Fibroblast of peridontal ligament (primary cell): ENCODE measurements at regions not wholly inside any gene's neighbourhood (a gene's known extent, or its start where the extent isn't known, plus 50 kb on each side); places are given as distances from the start of the nearest gene placed in this dataset.
"Not testable (repeated sequence)": the region's sequence is repeated elsewhere in the genome, so short reads cannot be mapped to it uniquely, and the experiment has no call there.

Experiments used
- DNase-seq: peaks from one replicate; pipeline ENCODE4 v3.0.0-alpha.2; 2010; ENCODE audit errors: extremely low read depth

- DNase-seq = no peak
These were observed 291.8 kb upstream of the ERCC4 start for GRCh38 chr16:13628156-13628555.

DNA sequence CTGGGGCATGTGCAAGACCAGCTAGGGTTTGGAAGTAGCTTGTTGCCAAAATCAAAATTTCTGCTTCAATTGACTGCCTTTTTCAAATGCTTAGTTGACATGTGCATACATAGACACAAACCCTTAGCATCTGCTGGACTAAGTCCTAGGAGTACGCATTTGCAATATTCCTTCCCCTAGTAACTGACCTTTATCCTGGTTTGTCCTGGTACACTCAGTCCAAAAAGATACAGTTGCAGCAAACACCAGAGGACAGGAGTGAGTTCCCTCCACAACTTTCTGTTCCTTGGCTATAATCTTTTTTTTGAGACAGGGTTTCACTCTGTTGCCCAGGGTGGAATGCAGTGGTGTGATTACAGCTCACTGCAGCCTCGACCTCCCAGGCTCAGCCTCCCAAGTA, 290.2 kb upstream of the ERCC4 start:
- no peak for DNase-seq

- DNase-seq = no peak
These were observed 289.6 kb upstream of the ERCC4 start for GRCh38 chr16:13630374-13630773.

- no peak for DNase-seq
These were observed 288.7 kb upstream of the ERCC4 start for GRCh38 chr16:13631213-13631767.

- no peak for DNase-seq
These were observed 288.0 kb upstream of the ERCC4 start for GRCh38 chr16:13631916-13632315.

GRCh38 chr16:13632504-13632903, 287.4 kb upstream of the ERCC4 start:
- not testable (repeated sequence) for DNase-seq

DNA sequence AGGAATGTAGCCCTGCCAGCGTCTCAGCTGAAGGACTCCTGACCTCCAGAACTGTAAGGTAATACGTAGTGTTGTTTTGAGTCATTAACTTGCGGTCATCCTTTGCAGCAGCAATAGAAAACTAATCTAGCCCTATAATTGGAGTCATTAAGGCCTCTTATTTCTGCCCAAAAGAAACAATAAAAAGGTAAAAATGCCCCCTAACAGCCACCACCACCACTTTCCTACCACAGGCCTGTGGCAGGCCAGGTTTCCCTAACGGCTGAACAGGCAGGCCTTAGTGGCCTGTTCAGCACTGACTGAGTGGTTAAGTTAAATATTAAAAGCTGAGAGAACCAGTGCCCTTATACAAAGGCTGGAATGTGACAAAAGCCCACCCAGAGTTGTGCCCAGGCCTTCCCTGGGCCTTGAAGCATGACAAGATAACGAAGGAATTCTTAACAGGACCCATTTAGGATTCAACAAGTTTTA, 286.5 kb upstream of the ERCC4 start:
- no peak for DNase-seq

DNA sequence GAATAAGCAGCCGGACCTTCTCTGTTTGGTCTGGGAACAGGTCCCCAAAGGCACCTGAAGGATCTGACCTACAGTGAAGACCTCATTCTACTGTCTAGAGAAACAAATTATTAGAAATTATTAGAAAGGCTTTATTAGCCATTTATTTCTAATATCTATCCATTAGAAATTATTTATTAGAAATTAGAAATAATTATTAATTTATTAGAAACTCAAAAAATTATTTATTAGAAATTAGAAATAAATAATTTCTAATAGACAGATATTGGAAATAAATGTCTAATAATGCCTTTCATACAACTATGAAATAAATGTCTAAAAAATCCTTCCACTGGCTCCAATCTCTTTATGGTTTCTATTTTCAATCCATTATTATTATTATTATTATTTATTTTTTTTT, 285.7 kb upstream of the ERCC4 start:
- DNase-seq = no peak

DNA sequence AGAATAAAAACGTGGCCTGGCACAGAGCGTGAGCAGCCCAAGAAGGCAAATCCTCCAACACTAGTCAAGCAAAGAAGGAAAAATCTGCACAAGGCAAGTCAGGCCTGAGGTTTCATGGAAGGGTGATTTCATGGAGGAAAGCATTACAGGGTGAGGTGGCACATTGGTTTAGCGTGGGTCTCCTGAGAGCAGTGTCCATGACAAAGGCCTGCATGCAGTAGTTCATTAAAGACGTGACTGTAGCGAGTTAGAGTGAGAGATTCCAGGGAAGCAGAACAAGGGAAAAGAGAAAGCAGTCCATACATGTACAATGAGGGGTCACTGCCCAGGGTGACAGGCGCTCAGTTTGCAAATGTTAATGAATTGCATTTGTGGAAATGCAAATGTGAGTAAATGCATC, 285.0 kb upstream of the ERCC4 start:
- DNase-seq = no peak

DNA sequence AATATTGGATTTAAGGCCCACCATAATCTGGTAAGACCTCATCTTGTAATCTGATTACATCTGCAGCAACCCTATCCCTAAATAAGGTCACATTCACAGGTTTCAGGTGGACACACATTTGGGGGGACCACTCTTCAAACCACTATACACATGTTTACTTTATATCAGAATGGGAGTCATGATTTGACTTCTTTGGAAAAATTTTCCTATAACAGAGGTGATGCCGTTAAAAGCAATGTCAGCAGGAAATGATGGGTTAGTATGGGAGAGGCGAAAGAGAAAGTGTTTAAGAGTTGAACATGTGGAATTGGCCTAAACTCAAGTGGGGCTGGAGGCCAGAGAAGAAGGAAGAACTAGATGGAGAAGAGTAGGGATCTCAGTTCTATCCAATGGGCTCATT, 281.7 kb upstream of the ERCC4 start:
- no peak for DNase-seq

DNA sequence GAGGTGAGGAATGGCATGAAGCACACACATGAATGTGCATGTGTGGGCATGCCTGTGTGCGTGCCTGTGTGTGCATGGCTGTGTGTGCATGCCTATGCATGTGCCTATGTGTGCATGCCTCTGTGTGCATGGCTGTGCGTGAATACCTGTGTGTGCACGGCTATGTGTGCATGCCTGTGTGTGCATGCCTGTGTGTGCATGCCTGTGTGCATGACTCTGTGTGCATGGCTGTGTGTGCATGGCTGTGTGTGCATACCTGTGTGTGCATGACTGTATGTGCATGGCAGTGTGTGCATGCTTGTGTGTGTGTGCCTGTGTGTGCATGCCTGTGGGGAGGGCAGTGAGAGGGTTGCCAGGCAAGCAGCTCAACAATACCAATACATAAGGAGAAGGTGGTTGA, 276.5 kb upstream of the ERCC4 start:
- DNase-seq = no peak

DNA sequence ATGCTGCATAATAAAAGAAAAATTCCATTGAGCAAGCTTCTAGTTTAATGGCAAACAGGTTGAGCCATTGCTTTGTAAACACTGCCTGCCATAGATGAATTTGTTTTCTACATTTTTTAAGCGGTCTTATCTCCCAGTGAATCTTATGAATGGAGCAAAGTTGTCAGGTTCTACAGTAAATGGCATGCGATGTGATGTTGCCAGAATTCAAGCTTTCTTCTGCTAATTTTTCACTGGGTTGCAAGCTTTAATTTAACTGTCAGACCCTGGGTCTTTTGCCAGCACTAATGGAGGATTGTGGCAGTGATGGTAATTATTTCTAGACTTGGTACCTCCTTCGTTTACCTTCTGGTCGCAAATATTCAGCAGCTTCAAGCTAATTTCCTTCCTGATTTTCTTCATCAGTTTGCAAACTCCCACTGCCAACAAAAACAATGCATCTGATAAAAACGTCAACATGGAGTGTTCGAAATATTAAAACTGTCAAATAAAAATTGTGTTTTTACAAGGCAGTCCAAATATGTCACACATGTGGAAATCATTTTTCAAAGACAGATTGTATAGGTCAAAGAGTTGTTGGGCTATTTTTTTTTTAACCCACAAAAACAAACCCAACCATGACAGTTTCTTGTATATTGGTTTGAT, 274.2 kb upstream of the ERCC4 start:
- DNase-seq = no peak

DNA sequence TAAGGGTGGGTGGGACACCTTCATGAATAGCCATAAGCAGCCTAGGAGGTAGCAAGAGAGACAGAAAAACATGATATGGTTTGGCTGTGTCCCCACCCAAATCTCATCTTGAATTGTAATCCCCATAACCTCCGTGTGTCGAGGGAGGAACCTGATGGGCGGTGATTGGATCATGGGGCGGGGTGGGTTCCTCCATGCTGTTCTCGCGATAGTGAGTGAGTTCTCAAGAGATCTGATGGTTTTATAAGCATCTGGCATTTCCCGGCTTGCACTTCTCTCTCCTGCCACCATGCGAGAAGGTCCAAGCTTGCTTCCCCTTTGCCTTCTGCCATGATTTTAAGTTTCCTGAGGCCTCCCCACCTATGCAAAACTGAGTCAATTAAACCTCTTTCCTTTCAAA, 259.1 kb upstream of the ERCC4 start:
- DNase-seq = no peak

- no peak for DNase-seq
These were observed 254.1 kb upstream of the ERCC4 start for GRCh38 chr16:13665876-13666275.

DNA sequence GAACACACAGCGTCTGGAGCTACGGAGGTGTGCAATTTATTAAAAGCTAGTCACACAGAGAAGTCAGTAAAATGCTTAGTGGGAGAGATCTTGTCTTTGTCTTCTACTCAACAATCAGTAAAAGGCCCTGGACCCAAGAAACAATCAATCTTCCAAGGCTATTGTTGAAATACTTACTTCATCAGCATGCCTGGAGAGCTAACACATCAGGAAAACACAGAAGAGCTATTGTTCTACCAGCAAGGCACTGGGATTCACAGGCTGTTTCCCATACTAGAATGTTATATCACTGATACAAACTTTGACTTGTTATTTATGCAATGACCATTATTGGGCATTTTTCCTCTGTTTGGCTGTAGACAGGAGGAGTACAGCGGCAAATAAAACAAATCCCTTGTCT, 247.8 kb upstream of the ERCC4 start:
- DNase-seq = no peak

DNA sequence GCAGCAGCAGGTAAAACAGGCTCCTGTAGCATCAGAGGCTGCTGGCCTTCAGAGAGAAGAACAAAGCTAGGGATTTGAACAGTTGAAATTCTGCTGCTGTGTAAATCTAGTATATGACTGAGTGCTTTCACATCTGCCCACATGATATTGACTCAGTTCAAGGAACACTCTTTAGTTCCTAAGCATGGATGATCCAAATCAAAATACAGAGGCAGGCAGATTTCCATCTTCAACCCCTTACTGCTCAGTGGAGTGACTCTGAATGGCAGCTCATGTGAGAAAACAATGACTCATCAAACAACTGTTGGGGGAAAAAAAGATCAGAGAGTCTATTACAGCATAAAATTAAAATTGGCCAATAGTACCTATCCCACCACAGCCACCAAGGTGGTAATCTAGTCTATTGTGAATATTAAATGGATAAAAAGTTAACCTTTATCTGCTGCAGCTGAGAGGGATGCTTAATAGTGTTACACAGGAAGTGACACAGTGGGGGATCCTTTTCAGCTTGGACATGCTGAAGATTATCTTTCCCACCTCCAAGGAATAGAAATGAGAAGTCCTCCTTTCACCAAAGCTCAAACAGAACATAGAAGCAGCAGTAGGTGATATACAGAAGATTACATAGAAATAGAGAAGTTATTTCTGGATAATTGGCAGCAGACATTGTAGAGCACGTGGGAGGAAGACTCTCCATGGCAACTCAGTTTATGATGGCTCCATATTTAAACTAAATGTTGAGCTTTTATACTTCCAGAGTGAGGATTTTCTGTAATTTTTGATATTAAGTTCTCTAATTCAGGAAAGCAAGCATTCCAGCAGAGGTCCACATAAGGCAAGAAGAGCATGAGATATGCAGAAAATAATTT, 239.7 kb upstream of the ERCC4 start:
- no peak for DNase-seq

DNA sequence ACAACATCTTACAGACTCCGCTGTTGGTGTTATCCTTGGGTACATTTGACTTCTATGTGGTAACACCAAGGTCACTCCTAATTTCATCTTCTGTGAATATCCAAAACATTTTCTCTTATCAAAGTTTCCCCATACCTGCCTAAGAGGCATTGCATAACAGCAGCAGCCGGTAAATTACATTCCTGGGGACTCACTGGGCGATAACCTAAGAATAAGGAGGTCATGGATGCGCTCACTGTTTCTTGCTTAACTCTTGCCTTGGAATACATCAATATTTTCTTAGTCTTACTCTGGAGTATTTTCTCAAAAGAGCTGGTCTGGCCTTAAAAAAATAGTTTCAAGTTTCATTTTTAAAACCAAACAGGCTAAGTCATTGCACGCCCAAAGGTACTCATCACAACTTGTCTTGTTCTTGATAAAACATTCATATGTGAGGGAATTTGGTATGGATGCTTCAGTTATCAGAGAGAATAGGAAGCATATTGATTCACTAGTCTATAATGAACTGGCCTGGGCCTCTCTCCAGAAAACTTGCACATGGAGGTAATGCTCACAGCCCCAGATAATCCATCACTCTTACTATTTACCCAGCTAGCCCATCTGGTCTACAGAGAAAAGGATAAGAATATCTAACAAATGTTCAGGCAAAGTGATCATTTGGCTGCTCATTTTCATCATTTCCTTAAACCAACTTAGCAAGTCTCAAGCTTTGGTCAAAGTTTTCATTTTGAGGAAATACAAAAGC, 235.0 kb upstream of the ERCC4 start:
- DNase-seq = no peak

DNA sequence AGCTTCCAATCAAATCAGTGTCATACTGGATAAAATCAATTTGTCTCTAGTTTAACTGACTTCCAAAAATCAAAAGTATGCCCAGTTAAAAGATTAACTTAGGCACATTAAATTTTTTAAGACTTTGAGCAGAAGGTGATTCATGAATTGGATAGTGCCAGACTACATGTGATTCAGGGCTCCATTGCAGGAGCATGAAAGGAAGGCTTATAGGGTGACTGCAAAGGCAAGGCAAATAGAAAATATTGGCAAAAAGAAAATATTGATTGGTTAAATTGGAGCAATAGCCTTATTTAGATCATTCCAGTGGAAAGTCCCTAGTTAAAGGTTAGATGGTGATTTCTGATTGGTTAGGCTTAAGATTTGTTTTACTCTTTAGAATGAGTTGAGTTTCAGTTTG, 223.9 kb upstream of the ERCC4 start:
- no peak for DNase-seq

DNA sequence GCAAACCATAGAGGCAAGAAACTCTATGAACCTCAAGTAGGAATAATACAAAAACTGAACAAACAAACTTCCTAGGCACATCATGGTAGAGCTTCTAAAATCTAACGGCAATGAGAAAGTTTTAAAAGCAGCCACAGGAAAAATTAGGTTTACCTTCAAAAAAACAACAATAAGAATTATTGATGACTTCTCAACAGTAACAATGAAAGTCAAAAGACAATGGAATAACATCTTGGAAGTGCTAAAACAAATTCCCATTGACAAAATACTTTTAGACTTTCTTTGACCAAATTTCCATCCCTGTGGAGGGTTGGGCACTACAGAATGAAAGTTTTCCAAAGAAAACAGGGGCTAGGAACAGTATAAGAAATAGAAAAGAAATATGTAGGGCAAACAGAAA, 222.9 kb upstream of the ERCC4 start:
- no peak for DNase-seq

GRCh38 chr16:13697568-13697967, 222.4 kb upstream of the ERCC4 start:
- DNase-seq = no peak

GRCh38 chr16:13702614-13703013, 217.3 kb upstream of the ERCC4 start:
- no peak for DNase-seq

GRCh38 chr16:13708347-13709120, 211.4 kb upstream of the ERCC4 start:
- DNase-seq = no peak
